Omental fat pad (tissue), 3 donors: ENCODE measurements at regions not wholly inside any gene's neighbourhood (a gene's known extent, or its start where the extent isn't known, plus 50 kb on each side); places are given as distances from the start of the nearest gene placed in this dataset.

Experiments
- ATAC-seq: fragments of 150-250 bp; one replicate; pipeline ENCODE4 v1.9.1; 2016; ENCODE audit warnings: mild to moderate bottlenecking, moderate library complexity; ENCODE audit not compliant: low FRiP score
- DNase-seq: peaks from one replicate; pipeline ENCODE4 v3.0.0-alpha.2; 2019; ENCODE audit warnings: low spot score
- TF ChIP-seq, protein P1 (sequence below), 3 donors: fragments of 450-650 bp; IDR thresholded peaks; one replicate each; pipeline ENCODE4 v1.5.1; 2016 to 2017; ENCODE audit warnings: antibody characterized with exemption in 3 of 3, mild to moderate bottlenecking in 3 of 3, moderate library complexity in 2 of 3

DNA sequence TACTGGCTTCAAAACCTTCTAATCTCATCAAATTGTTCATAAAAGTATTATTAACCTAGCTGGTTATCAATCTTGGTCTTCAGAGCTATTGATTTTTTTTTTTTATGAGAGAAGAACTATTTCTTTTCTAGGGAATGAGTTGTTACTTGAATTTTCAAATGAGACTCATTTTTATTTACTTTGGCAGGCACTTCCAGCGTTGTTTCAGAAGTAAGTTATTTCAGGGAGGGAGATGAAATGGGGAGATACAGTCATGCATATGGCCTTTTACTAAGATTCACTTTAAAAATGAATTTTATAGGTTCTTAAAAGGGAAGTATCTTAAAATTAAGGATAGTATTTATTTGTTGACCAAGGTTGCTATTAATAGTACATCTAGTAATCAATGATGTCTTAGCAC is 129.6 kb downstream of the IZUMO3 start:
- ATAC-seq (no peak), DNase-seq (no peak)
- TF ChIP-seq, protein P1, sequence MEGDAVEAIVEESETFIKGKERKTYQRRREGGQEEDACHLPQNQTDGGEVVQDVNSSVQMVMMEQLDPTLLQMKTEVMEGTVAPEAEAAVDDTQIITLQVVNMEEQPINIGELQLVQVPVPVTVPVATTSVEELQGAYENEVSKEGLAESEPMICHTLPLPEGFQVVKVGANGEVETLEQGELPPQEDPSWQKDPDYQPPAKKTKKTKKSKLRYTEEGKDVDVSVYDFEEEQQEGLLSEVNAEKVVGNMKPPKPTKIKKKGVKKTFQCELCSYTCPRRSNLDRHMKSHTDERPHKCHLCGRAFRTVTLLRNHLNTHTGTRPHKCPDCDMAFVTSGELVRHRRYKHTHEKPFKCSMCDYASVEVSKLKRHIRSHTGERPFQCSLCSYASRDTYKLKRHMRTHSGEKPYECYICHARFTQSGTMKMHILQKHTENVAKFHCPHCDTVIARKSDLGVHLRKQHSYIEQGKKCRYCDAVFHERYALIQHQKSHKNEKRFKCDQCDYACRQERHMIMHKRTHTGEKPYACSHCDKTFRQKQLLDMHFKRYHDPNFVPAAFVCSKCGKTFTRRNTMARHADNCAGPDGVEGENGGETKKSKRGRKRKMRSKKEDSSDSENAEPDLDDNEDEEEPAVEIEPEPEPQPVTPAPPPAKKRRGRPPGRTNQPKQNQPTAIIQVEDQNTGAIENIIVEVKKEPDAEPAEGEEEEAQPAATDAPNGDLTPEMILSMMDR (IDR thresholded peaks at IDR 0.05) = no peak

DNA sequence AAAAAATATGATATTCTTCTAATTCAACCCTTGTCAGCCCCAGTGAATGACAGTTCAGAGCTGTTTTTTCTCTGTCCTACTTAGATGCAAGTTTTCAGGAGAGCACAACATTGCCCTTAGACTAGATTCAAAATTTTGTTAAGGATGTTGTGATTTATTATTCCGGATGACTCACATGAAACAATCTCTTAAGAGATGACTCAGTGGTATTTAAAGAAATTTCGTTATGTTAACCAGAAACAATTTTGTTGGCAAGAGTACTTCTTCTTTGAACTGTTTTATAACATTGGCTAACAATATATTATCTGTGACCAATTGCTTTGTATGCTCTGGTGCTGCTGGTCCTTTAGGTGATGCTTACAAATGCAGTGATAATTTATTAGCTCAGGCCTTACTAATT is 132.0 kb downstream of the IZUMO3 start:
- ATAC-seq = no peak
- TF ChIP-seq, protein P1 (IDR thresholded peaks at IDR 0.05) = no peak

GRCh38 chr9:24398466-24398865 is 147.2 kb downstream of the IZUMO3 start:
- no peak for DNase-seq
- TF ChIP-seq, protein P1 (IDR thresholded peaks at IDR 0.05) = no peak
- no peak for ATAC-seq

More for the DNA sequence above, 132.0 kb downstream of the IZUMO3 start:
- no peak for DNase-seq

DNA sequence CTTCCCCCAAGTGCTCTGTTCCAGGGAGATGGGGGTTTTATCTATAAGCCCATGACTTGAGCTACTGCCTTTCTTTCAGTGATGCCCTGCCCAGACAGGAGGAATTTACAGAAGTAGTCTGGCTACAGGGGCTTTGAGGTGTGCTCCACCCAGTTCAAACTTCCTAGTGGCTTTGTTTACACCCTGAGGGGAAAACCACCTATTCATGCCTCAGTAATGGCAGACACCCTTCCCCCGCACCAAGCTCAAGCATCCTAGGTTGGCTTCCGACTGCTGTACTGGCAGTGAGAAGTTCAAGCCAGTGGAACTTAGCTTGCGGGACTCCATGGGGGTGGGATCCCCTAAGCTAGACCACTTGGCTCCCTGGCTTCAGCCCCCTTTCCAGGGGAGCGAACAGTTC is 154.6 kb downstream of the IZUMO3 start:
- TF ChIP-seq, protein P1 (IDR thresholded peaks at IDR 0.05) = no peak
- ATAC-seq = no peak
- DNase-seq = no peak

- DNase-seq (no peak), ATAC-seq (no peak)
- TF ChIP-seq, protein P1 (IDR thresholded peaks at IDR 0.05) = no peak
Measured at GRCh38 chr9:24385077-24385476, 160.6 kb downstream of the IZUMO3 start.

- DNase-seq (no peak), ATAC-seq (no peak)
- TF ChIP-seq, protein P1 (IDR thresholded peaks at IDR 0.05) = no peak
Measured at GRCh38 chr9:24382566-24382965, 163.1 kb downstream of the IZUMO3 start.

GRCh38 chr9:24381205-24381604 is 164.5 kb downstream of the IZUMO3 start:
- no peak for DNase-seq
- no peak for ATAC-seq
- TF ChIP-seq, protein P1 (IDR thresholded peaks at IDR 0.05) = no peak
